ENCODE measurements at regions not wholly inside any gene's neighbourhood (a gene's known extent, or its start where the extent isn't known, plus 50 kb on each side); places are given as distances from the start of the nearest gene placed in this dataset.
"Not testable (repeated sequence)": the region's sequence is repeated elsewhere in the genome, so short reads cannot be mapped to it uniquely, and the experiment has no call there.

DNA sequence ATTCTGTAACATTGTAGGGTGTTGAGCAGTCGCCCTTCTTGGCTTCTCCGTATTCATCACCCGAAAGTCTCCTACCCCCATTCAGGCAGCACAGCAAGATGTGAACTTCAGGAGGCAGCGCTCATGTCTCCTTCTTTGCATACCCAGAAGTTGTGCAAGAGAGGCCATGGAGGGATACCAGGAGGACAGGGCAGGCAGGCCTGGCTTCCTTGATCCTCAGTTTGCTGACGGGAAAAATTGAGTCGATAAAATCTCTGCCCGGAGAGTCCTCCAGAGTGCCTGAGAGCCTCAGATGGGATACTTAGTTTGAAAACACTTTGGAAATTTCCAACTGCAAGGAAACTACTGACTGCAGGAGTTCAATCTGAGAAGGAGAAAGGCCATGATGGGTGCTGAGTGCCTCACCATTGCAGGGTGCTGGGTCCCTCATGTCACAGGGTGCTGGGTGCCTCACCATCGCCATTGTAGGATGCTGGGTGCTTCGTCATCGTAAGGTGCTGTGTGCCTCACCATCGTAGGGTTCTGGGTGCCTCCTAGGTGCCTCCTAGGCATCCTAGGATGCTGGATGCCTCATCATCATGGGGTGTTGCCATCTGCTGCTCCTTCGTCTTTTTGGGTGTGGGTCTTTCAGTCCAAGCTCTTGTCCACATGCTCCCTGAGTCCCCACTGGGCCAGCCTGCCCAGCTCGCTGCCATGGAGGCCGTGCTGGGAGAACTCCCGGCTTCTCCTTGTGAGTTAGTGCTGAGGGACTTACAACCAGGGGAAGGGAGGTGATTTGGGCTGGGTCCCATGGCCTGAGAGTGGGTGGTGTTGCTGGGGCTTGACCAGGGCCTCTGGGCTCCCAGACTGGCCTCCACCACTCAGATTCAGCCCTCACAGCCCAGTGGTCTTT is 162.4 kb downstream of the DDX1 start:
- no peak for DNase-seq

- DNase-seq: no peak
These were observed 163.0 kb downstream of the DDX1 start for GRCh38 chr2:15754703-15755099.

- no peak for DNase-seq
These were observed 163.9 kb downstream of the DDX1 start for GRCh38 chr2:15755528-15755927.

DNA sequence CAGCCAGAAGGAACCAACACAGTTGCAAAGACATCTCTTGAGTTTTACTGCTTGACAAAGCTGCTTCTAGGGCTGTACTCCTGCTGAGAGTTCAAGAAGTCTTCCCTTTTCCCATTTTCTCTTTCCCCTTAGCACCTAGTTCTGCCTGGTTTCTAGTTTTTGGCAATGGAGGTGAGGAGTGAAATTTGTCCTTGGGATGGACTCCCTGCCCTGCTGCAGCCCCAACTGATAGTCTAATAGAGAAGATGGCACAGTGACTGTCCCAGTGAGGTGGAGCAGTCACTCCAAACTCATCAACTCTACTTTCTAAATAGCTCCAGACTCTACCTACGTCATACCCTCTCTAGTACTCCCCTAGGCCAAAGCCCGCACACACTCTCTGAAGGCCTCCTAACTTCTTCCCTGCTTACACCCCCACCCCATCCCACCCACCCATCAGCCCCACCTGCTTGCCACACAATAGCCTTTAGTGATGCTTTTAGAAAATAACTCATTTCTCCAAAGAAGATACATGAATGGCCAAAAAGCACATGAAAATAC is 164.4 kb downstream of the DDX1 start:
- DNase-seq: no peak

- no peak for DNase-seq
These were observed 165.5 kb downstream of the DDX1 start for GRCh38 chr2:15756882-15757819.

- no peak for DNase-seq
These were observed 166.3 kb downstream of the DDX1 start for GRCh38 chr2:15757820-15758586.

GRCh38 chr2:15758848-15759247 is 167.2 kb downstream of the DDX1 start:
- no peak for DNase-seq

DNA sequence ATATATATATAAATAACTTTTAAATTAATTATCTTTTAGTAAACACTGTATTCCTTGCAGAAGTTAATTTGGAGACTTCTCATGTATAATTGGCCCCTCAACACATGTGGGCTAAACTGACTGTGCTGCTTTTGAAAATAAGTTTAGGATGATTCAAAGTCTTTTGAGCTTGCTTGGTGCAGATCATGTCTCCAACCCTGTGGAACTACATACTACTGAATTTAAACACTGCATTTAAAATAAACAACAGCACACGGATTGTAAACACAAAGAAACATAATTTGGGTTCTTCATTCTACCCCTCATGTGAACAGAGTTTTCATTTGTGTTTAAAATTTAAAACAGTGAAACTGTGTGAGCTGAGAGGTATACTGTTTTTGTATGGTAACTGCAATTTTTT is 167.7 kb downstream of the DDX1 start:
- DNase-seq: no peak

GRCh38 chr2:15759791-15760190 is 168.1 kb downstream of the DDX1 start:
- not testable (repeated sequence) for DNase-seq

DNA sequence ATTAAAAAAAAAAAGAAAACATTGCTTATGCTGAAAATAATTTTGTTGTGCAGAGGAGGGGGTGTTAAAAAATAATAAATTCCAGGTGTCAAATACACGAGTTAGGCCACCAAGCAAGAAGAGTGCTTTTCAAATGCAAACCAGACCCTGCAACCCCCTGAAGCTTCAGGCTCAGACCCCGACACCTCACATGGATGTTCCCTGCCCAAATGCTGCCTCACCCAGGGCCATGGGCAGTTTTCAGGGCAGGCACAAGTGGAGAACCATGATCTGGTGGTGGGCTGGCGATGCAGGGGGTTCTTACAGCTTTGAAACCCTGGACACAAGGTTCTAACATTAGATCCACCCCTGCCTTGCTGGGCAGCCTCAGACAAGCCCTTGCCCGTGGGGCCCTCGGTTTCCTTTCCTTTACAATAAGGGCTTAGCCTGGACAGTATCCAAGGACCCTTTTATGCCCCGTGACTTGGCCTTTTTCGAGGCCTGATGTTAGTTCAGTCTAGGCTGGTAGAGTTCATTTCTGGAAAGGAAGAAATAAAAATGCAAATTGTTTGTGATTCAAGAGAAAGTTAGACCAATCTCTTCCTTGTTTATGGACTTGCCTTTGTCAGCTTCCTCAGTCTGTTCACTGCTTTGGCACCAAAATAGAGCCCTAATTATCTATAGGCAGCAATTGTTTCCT is 168.7 kb downstream of the DDX1 start:
- DNase-seq: no peak

- DNase-seq: no peak
These were observed 169.4 kb downstream of the DDX1 start for GRCh38 chr2:15761056-15761455.

GRCh38 chr2:15761910-15762309 is 170.2 kb downstream of the DDX1 start:
- DNase-seq: no peak

GRCh38 chr2:15762449-15762848 is 170.8 kb downstream of the DDX1 start:
- no peak for DNase-seq

DNA sequence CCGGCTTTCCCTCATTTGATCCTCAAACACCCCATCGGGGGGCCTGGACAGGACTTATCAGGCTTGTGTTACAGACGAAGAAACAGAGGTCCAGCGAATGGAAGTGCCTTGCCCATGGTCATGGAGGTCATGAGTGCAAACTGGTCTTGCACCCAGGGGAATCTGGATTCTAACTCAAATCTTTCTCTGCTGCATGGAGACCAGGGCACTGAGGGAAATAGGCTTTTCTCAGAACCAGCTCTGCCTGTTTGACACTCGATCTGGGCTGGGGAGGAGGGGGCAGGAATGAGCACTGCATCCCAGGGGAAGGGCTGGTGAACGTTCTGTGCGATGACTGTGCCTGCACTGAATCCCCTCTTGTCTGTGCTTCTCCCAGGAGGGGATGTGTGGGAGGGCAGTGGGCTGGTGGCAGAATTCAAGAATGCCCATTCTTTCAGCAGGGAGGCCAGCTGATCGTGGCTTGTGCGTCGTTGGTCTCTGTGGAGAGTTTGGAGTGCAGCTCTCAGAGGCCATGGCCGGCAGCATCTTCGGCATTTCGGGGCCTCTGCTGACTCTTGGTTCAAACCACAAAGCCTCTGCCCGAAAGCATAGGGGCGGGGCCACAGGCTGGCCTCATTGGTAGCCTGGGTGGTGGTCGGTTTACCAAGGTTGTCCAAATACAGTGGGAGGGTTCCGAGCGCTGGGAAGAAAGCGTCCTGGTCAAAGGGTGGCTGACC is 171.6 kb downstream of the DDX1 start:
- DNase-seq: no peak

DNA sequence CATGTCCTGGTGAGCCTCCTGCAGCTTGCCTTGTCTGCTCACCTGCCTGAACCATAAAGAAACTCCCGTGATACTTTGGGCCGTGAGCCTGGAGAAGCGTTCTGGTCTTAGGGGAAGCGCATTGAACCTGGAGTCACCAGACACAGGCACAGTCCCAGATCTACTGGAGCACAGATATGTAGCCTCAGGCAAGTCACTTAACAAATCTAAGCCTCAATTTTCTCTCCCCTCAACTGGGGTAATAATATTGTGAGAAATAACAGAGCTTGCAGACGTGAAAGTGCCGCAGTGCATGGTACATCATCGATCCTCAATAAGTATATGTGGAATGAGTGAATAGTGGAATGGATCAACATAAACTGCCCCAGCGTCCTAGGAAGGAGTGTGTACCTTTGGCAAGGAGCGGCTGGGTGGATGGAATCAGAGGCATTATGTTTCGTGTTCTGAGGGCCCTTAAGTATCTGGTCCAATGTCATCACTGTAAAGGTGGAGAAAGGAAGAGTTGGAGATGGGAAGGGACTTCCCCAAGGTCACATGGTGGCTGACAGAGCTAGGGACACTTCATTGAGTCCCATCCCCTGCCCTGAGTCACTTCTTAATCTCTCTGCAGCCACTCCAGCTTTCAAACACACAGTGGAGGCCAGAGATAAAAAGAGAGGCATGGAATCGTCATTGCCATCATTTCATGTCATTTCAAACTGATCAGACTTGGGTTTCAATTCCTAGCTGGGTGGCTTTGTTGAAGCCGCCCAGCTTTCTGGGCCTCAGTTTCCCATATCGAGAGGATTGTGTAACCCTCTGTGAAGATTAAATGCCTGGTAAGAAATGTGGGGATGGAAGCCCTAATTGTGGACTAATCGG is 172.4 kb downstream of the DDX1 start:
- no peak for DNase-seq

DNA sequence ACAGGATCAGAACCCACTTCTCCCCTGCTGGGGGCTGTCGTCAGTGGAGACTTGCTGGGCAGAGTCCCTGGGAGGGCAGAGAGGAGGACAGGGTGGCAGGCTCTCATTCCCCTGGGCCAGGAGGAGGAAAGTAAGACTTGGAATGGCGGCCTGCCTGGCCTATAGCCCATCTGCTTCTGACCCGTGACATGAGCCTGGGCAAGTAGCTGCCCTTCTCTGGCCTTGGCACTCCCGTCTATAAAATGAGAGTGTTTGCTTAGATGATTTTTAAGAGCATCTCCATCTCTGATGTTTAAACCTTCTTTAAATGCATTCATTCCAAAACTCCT is 173.0 kb downstream of the DDX1 start:
- no peak for DNase-seq

DNA sequence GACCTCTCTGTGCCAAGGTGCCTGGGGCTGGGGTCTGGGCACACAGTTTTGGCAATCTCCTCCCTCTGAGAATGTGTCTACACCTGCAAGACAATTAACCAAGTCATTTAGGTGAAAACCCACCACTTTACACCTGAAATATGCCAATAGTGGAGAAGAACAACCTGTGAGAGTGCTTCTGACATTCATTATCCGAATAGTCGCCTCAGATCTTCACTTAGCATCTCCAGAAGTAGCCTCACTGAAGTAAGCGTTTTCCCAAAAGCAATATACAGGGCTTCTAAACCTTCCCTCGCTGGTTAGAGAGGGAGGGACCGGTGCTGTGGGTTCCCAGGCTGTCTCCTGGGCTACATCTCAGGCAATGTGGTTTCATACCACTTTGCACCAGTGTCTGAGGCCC is 173.5 kb downstream of the DDX1 start:
- no peak for DNase-seq

DNA sequence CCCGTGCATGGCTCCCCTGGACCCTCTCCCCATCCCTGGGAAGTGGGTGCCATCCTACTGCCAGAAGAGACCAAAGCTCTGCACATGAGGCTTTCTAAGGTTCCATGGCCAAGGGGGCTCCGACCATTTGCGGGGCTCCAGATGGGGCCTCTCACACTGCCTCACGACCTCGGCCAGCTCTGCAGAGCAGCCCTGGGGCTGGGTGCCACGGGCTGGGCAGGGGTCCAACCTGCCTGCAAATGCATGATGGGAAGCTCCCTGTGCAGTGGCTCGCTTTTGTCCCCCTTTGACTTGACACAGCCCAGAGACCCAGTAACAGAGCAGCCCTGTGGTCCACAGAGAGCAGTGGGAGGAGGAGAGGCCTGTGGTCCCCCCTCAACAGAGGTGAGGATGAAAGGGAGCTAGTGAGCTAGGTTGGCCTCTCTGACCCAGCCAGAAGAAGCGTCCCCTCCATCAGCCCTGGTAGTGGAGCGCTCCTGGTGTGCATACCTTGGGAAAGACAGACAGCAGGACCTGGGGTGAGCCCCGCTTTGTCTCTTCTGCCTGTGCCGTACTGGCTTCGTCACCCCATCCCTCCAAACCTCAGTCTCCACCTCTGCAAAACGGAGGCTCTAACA is 174.1 kb downstream of the DDX1 start:
- DNase-seq: no peak

- DNase-seq: no peak
These were observed 174.0 kb upstream of the MYCN start for GRCh38 chr2:15766303-15766861.

Data from right hindlimb (tissue), 1 donor.